ENCODE measurements at regions not wholly inside any gene's neighbourhood (a gene's known extent, or its start where the extent isn't known, plus 50 kb on each side); places are given as distances from the start of the nearest gene placed in this dataset.

DNA sequence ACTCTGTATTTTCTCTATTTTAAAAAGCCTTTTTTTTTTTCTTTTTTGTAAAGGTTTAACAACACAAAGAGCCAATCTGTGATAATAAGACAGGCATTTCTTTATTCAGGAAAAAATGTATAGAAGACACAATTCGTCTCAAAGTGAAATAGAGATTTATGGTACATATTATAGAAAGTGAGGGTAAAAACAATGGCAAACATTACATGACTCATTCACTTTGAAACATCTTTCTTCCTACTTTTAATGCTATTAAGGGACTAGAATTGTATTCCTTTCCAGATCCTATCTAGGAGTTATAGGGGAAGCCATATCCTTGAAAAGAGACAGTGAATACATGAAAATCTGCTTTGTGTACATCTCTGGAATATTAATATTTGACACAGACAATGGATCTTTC is 137.1 kb upstream of the MCTP2 start:
- TF ChIP-seq, protein P1, sequence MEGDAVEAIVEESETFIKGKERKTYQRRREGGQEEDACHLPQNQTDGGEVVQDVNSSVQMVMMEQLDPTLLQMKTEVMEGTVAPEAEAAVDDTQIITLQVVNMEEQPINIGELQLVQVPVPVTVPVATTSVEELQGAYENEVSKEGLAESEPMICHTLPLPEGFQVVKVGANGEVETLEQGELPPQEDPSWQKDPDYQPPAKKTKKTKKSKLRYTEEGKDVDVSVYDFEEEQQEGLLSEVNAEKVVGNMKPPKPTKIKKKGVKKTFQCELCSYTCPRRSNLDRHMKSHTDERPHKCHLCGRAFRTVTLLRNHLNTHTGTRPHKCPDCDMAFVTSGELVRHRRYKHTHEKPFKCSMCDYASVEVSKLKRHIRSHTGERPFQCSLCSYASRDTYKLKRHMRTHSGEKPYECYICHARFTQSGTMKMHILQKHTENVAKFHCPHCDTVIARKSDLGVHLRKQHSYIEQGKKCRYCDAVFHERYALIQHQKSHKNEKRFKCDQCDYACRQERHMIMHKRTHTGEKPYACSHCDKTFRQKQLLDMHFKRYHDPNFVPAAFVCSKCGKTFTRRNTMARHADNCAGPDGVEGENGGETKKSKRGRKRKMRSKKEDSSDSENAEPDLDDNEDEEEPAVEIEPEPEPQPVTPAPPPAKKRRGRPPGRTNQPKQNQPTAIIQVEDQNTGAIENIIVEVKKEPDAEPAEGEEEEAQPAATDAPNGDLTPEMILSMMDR (IDR thresholded peaks at IDR 0.05; ENCODE audit: insufficient read depth, low read depth, low read length), result no peak
- TF ChIP-seq EZH2 (IDR thresholded peaks at IDR 0.05; ENCODE audit: insufficient read depth, low read length), result no peak
